HG03280 (cell line): ENCODE measurements at regions not wholly inside any gene's neighbourhood (a gene's known extent, or its start where the extent isn't known, plus 50 kb on each side); places are given as distances from the start of the nearest gene placed in this dataset.

Experiments used
- ATAC-seq: cut with Tn5 transposase; IDR thresholded peaks from one replicate; pipeline ENCODE4 v1.9.1; 2021; ENCODE audit warnings: mild to moderate bottlenecking, moderate library complexity; ENCODE audit not compliant: unreplicated experiment

- ATAC-seq, result no peak
Measured at GRCh38 chr4:10773010-10773409, 88.4 kb upstream of the CLNK start.

- no peak for ATAC-seq
Measured at GRCh38 chr4:10765386-10765785, 80.8 kb upstream of the CLNK start.

- ATAC-seq, result no peak
Measured at GRCh38 chr4:10762561-10762960, 78.0 kb upstream of the CLNK start.

- no peak for ATAC-seq
Measured at GRCh38 chr4:10761903-10762302, 77.3 kb upstream of the CLNK start.

- ATAC-seq, result no peak
Measured at GRCh38 chr4:10760086-10760485, 75.5 kb upstream of the CLNK start.

GRCh38 chr4:10758906-10759305, 74.3 kb upstream of the CLNK start:
- ATAC-seq, result no peak

- ATAC-seq, result no peak
Measured at GRCh38 chr4:10753856-10754402, 69.4 kb upstream of the CLNK start.

- ATAC-seq, result no peak
Measured at GRCh38 chr4:10753336-10753735, 68.8 kb upstream of the CLNK start.

- ATAC-seq, result no peak
Measured at GRCh38 chr4:10750714-10751113, 66.1 kb upstream of the CLNK start.

- ATAC-seq, result no peak
Measured at GRCh38 chr4:10747186-10747585, 62.6 kb upstream of the CLNK start.

GRCh38 chr4:10746371-10747171, 62.0 kb upstream of the CLNK start:
- ATAC-seq, result no peak

GRCh38 chr4:10743357-10743756, 58.8 kb upstream of the CLNK start:
- peak; percentile 57 for ATAC-seq

- ATAC-seq, result peak; percentile 54
Measured at GRCh38 chr4:10741961-10742699, 57.6 kb upstream of the CLNK start.

- no peak for ATAC-seq
Measured at GRCh38 chr4:10740891-10741620, 56.5 kb upstream of the CLNK start.

GRCh38 chr4:10740251-10740650, 55.7 kb upstream of the CLNK start:
- ATAC-seq, result no peak

GRCh38 chr4:10738826-10739489, 54.4 kb upstream of the CLNK start:
- no peak for ATAC-seq

- no peak for ATAC-seq
Measured at GRCh38 chr4:10737337-10737736, 52.8 kb upstream of the CLNK start.

GRCh38 chr4:10736895-10737294, 52.3 kb upstream of the CLNK start:
- ATAC-seq, result no peak

- ATAC-seq, result no peak
Measured at GRCh38 chr4:10736266-10736665, 51.7 kb upstream of the CLNK start.

- no peak for ATAC-seq
Measured at GRCh38 chr4:10734697-10735096, 50.1 kb upstream of the CLNK start.
